ENCODE measurements at regions not wholly inside any gene's neighbourhood (a gene's known extent, or its start where the extent isn't known, plus 50 kb on each side); places are given as distances from the start of the nearest gene placed in this dataset.
"Not testable (repeated sequence)": the region's sequence is repeated elsewhere in the genome, so short reads cannot be mapped to it uniquely, and the experiment has no call there.

DNA sequence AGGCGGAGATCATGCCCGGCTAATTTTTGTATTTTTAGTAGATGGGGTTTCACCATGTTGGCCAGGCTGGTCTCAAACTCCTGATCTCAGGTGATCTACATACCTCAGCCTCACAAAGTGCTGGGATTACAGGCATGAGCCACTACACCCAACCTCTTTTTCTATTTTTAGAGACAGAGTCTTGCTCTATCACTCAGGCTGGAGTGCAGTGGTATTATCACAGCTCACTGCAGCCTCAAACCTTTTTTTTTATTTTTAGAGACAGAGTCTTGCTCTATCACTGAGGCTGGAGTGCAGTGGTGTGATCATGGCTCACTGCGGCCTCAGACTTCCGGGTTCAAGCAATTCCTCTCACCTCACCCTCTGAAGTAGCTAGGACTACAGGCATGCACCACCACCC is 64.6 kb upstream of the ADGRL1 start:
- CTCF ChIA-PET: not testable (repeated sequence)
- POLR2A ChIA-PET: interaction anchor here (0.6 to 0.7 kb wide), 2 partner anchors 53 to 91 kb away, joined by 3 to 4 read pairs; no protein-coding TSS in a partner anchor

DNA sequence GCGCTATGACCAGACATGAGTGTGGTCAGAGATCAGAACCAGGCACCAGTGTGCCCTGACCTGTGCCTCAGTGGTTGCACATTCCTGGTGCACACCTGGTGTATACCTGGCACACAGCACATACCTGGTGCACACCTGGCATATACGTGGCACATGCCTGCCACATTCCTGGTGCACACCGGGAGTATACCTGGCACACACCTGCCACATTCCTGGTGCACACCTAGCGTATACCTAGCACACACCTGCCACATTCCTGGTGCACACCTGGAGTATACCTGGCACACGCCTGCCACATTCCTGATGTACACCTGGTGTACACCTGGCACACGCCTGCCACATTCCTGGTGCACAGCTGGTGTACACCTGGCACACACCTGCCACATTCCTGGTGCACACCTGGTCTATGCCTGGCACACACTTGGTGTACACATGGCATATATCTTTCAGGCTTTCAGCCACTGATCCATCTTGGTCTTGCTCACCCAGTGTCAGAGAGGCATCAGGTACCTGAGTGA is 61.3 kb upstream of the ADGRL1 start:
- H3K4me1 ChIP-seq (ENCODE audit: control insufficient read depth, insufficient read depth, low read length): no peaks in the 10 kb centered on the region
- no peak for TF ChIP-seq ZNF529 (tag by site-specific recombination; IDR thresholded peaks at IDR 0.05; ENCODE audit: insufficient replicate concordance)
- peak; percentile 95 for TF ChIP-seq ZEB2 (tag by site-specific recombination; IDR thresholded peaks at IDR 0.05)
- H3K4me3 ChIP-seq (ENCODE audit: low read depth, low read length): no peak overlapping the region
- no peaks in the 10 kb centered on the region for H3K36me3 ChIP-seq (ENCODE audit: control insufficient read depth in 2 of 2, insufficient read depth in 1 of 2, low read length in 2 of 2)
- POLR2A ChIA-PET: no interaction called here
- CTCF ChIA-PET: interaction anchor here (1.4 kb wide), 1 partner anchor 21 kb away, joined by 4 read pairs; no protein-coding TSS in a partner anchor
- no peak overlapping the region for H3K27ac ChIP-seq (ENCODE audit: extremely low read depth, low read depth, low read length)
- no peaks in the 10 kb centered on the region for H3K9me3 ChIP-seq (ENCODE audit: control insufficient read depth, insufficient read depth, low read depth, low read length)

More for the DNA sequence above, 64.6 kb upstream of the ADGRL1 start:
- H3K36me3 ChIP-seq (ENCODE audit: control insufficient read depth in 2 of 2, insufficient read depth in 1 of 2, low read length in 2 of 2); H3K4me3 ChIP-seq (ENCODE audit: low read depth, low read length); H3K9me3 ChIP-seq (ENCODE audit: control insufficient read depth, insufficient read depth, low read depth, low read length); H3K27ac ChIP-seq (ENCODE audit: extremely low read depth, low read depth, low read length); H3K4me1 ChIP-seq (ENCODE audit: control insufficient read depth, insufficient read depth, low read length): not testable (repeated sequence)

DNA sequence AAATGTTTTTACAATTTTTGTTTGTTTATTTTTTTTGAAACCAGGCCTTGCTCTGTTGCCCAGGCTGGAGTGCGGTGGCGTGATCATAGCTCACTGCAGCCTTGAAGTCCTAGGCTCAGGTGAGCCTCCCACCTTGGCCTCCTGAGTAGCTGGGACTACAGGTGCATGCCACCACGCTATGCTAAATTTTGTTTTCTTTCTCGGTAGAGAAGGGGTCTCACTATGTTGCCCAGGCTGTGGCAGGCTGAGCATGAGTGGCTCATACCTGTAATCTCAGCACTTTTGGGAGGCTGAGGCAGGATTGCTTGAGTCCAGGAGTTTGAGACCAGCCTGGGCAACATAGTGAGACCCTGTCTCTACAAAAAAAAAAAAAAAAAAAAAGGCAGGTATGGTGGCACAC is 60.2 kb upstream of the ADGRL1 start:
- H3K4me1 ChIP-seq (ENCODE audit: control insufficient read depth, insufficient read depth, low read length); H3K9me3 ChIP-seq (ENCODE audit: control insufficient read depth, insufficient read depth, low read depth, low read length); H3K27ac ChIP-seq (ENCODE audit: extremely low read depth, low read depth, low read length); POLR2A ChIA-PET; H3K4me3 ChIP-seq (ENCODE audit: low read depth, low read length); H3K36me3 ChIP-seq (ENCODE audit: control insufficient read depth in 2 of 2, insufficient read depth in 1 of 2, low read length in 2 of 2): not testable (repeated sequence)
- CTCF ChIA-PET: interaction anchor here (0.7 to 1.4 kb wide), 2 partner anchors 22 to 213 kb away, joined by 3 to 4 read pairs; no protein-coding TSS in a partner anchor
- TF ChIP-seq ZNF121 (tag by site-specific recombination; IDR thresholded peaks at IDR 0.05): 0 out of 2 replicates have a peak, but pooled peaks have one; percentile 40

DNA sequence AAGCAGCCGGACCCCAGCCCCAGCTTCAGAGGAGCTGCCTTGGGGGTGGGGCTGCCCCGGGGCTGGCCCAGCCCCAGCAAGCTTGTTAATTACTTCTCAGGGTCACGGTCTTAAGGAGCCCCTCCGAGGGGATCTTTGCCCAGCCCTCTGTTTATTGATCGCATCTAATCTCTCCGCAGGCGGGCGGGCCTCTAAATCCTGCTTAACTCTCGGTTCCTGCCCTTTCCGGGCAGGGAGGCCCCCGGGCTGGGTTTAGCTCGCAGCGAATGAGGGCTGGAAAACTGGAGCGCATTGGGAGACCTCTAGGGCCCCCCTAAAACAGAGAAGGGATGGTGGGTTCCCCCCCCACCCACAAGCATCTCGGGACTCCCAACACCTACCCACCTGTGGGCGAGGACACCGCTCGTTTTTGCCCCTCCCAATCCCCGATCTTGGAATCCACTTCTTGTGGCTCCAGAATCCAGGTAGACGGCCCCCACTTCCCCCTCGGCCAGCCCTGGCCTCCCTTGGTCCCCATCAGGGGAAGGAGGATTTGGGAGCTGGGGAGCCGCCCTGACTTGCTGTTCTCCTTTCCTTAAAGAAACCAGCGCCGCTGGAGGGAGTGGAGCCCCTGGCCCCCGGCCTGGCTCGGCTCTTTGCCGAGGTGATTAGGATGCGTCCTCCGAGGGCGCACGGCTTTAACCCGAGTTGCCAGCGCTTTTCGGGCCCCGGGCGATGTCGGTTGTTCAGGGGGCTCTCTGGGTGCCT is 59.5 kb upstream of the ADGRL1 start:
- Histone ChIP-seq H3K4me3 (ENCODE audit: low read depth, low read length) (no peak overlapping the region), H3K27ac (ENCODE audit: extremely low read depth, low read depth, low read length) (no peak overlapping the region), H3K36me3 (ENCODE audit: control insufficient read depth in 2 of 2, insufficient read depth in 1 of 2, low read length in 2 of 2) (no peaks in the 10 kb centered on the region), H3K4me1 (ENCODE audit: control insufficient read depth, insufficient read depth, low read length) (no peaks in the 10 kb centered on the region), H3K9me3 (ENCODE audit: control insufficient read depth, insufficient read depth, low read depth, low read length) (no peaks in the 10 kb centered on the region)
- TF ChIP-seq, protein P1, sequence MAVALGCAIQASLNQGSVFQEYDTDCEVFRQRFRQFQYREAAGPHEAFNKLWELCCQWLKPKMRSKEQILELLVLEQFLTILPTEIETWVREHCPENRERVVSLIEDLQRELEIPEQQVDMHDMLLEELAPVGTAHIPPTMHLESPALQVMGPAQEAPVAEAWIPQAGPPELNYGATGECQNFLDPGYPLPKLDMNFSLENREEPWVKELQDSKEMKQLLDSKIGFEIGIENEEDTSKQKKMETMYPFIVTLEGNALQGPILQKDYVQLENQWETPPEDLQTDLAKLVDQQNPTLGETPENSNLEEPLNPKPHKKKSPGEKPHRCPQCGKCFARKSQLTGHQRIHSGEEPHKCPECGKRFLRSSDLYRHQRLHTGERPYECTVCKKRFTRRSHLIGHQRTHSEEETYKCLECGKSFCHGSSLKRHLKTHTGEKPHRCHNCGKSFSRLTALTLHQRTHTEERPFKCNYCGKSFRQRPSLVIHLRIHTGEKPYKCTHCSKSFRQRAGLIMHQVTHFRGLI (tag by site-specific recombination; IDR thresholded peaks at IDR 0.05): no peak
- no peak for TF ChIP-seq HOXD13 (CRISPR knock-in tag; IDR thresholded peaks at IDR 0.05; ENCODE audit: borderline replicate concordance)
- TF ChIP-seq ZNF214 (tag by site-specific recombination; IDR thresholded peaks at IDR 0.05; ENCODE audit: borderline replicate concordance): no peak
- TF ChIP-seq, protein P2, sequence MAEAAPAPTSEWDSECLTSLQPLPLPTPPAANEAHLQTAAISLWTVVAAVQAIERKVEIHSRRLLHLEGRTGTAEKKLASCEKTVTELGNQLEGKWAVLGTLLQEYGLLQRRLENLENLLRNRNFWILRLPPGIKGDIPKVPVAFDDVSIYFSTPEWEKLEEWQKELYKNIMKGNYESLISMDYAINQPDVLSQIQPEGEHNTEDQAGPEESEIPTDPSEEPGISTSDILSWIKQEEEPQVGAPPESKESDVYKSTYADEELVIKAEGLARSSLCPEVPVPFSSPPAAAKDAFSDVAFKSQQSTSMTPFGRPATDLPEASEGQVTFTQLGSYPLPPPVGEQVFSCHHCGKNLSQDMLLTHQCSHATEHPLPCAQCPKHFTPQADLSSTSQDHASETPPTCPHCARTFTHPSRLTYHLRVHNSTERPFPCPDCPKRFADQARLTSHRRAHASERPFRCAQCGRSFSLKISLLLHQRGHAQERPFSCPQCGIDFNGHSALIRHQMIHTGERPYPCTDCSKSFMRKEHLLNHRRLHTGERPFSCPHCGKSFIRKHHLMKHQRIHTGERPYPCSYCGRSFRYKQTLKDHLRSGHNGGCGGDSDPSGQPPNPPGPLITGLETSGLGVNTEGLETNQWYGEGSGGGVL (tag by site-specific recombination; IDR thresholded peaks at IDR 0.05): no peak
- no peak for TF ChIP-seq ZNF146 (tag by site-specific recombination; IDR thresholded peaks at IDR 0.05)
- TF ChIP-seq, protein P3, sequence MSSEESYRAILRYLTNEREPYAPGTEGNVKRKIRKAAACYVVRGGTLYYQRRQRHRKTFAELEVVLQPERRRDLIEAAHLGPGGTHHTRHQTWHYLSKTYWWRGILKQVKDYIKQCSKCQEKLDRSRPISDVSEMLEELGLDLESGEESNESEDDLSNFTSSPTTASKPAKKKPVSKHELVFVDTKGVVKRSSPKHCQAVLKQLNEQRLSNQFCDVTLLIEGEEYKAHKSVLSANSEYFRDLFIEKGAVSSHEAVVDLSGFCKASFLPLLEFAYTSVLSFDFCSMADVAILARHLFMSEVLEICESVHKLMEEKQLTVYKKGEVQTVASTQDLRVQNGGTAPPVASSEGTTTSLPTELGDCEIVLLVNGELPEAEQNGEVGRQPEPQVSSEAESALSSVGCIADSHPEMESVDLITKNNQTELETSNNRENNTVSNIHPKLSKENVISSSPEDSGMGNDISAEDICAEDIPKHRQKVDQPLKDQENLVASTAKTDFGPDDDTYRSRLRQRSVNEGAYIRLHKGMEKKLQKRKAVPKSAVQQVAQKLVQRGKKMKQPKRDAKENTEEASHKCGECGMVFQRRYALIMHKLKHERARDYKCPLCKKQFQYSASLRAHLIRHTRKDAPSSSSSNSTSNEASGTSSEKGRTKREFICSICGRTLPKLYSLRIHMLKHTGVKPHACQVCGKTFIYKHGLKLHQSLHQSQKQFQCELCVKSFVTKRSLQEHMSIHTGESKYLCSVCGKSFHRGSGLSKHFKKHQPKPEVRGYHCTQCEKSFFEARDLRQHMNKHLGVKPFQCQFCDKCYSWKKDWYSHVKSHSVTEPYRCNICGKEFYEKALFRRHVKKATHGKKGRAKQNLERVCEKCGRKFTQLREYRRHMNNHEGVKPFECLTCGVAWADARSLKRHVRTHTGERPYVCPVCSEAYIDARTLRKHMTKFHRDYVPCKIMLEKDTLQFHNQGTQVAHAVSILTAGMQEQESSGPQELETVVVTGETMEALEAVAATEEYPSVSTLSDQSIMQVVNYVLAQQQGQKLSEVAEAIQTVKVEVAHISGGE (tag by site-specific recombination; conservative IDR thresholded peaks at IDR 0.05; ENCODE audit: low read depth): no peak
- no peak for TF ChIP-seq ZNF555 (tag by site-specific recombination; conservative IDR thresholded peaks at IDR 0.05)
- ChIA-PET CTCF (interaction anchor here (0.7 to 1.4 kb wide), 2 partner anchors 23 to 213 kb away, joined by 3 to 4 read pairs; no protein-coding TSS in a partner anchor), POLR2A (no interaction called here)

Measured in HEK293 (cell line).